GM12891 (cell line): ENCODE measurements at regions not wholly inside any gene's neighbourhood (a gene's known extent, or its start where the extent isn't known, plus 50 kb on each side); places are given as distances from the start of the nearest gene placed in this dataset.

ENCODE experiments used
- DNase-seq: peaks from one replicate; pipeline ENCODE4 v3.0.0; 2011; ENCODE audit warnings: low spot score; ENCODE audit not compliant: insufficient read length
- FAIRE-seq: peaks from 2 replicates; lab custom pipeline; 2011; peaks lifted over from hg19 to GRCh38; lab: Jason Lieb, UNC
- PAX5 ChIP-seq: IDR thresholded peaks from 2 replicates; pipeline ENCODE4 v1.6.1; 2011; ENCODE audit warnings: low read length, moderate library complexity, mild to moderate bottlenecking; ENCODE audit not compliant: insufficient read depth, severe bottlenecking
- POLR2A ChIP-seq: IDR thresholded peaks from 2 replicates; pipeline ENCODE4 v1.6.1; 2011; ENCODE audit warnings: low read depth, low read length, control low read depth
- POLR2AphosphoS5 ChIP-seq: IDR thresholded peaks from 2 replicates; pipeline ENCODE4 v1.6.1; 2011; ENCODE audit warnings: low read depth, low read length, control low read depth
- POU2F2 ChIP-seq: IDR thresholded peaks from 2 replicates; pipeline ENCODE4 v1.6.1; 2011; ENCODE audit warnings: low read depth, mild to moderate bottlenecking, control low read depth, low read length, moderate library complexity
- SPI1 ChIP-seq: IDR thresholded peaks from 2 replicates; pipeline ENCODE4 v1.6.1; 2011; ENCODE audit warnings: low read depth, low read length, control low read depth
- TAF1 ChIP-seq: IDR thresholded peaks from 2 replicates; pipeline ENCODE4 v1.6.1; 2011; ENCODE audit warnings: low read depth, low read length, control low read depth

DNA sequence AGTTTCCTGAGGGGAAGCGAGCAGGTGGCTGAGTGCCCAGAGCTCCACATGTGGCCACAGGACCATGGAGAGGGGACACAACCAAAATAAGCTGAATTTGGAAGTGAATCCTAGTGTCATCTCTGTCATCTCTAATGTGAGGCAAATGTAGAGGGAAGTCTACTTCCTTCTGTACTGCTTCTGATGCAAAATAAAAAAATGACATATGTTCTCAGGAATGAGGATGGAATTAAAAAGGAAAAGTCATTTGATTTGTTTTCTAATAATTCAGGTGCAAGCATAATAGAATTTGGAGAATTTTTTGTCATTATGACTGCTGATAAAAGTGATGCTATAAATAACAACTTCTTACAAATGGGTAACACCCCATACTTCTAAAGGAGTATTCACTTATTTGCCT lies 59.5 kb upstream of the POU1F1 start:
- DNase-seq (no peak), FAIRE-seq (no peak)
- no peak for TF ChIP-seq TAF1
- TF ChIP-seq SPI1 = no peak
- no peak for TF ChIP-seq PAX5
- TF ChIP-seq POLR2AphosphoS5 = no peak
- TF ChIP-seq POLR2A = no peak
- no peak for TF ChIP-seq POU2F2

DNA sequence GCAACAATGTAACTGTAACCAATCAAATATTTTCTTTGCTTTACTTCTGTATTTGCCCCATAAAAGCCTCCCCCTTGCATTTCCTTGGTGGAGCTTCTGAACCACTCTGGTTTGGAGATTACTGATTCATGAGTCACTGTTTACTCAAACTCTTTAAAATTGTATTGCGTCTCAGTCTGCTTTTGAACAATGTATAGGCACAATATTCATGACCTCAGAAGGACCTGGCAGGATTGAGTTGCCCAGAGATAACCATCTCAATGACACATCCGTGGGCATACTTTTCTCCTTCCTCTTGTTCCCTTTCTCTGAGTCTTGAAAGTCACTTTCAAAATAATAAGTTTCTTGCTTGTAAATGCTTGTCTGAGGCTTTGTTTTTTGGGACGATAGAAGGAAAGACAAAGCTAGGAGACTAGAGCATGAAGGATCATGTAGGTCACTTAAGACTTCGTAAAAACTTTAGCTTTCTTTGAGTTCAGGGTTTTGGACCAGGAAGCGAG lies 57.1 kb upstream of the POU1F1 start:
- no peak for DNase-seq
- no peak for FAIRE-seq
- TF ChIP-seq SPI1 (no peak), POU2F2 (no peak), TAF1 (no peak), POLR2AphosphoS5 (no peak), PAX5 (no peak), POLR2A (no peak)

DNA sequence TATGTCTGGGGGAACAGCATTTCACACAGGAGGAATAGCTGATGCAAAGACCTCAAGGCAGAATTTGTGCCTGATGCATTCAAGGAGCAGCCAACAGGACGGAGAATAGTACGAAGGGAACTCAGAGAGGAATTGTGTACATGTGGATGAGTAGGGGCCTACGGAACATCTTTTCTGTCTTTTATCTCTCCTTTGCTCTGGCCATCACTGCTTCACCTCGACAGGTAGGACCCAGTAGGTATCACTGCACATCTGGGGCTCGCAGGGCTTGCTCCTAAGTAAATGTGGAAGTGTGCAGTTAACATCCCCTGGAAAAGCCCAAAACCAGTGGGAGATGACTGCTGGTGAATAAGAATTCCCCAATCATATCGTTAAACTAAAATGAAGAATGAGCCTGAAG lies 56.4 kb upstream of the POU1F1 start:
- TF ChIP-seq TAF1 (no peak), SPI1 (no peak), POLR2AphosphoS5 (no peak), POU2F2 (no peak), PAX5 (no peak), POLR2A (no peak)
- FAIRE-seq (no peak), DNase-seq (no peak)

DNA sequence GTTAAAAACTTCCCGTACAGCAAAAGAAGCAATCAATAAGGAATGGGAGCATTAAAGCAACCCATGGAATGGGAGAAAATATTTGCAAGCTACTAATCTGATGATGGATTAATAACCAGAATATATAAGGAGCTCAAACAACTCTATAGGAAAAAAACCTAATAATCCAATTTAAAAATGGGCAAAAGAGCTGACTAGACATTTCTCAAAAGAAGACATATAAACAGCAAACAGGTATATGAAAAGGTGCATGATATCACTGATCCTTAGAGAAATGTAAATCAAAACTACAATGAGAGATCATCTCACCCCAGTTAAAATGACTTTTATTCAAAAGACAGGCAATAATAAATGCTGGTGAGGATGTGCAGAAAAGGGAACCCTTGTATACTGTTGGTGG lies 52.7 kb upstream of the POU1F1 start:
- TF ChIP-seq POU2F2 (no peak), POLR2A (no peak), PAX5 (no peak), TAF1 (no peak), SPI1 (no peak), POLR2AphosphoS5 (no peak)
- no peak for FAIRE-seq
- no peak for DNase-seq
